ENCODE measurements at regions not wholly inside any gene's neighbourhood (a gene's known extent, or its start where the extent isn't known, plus 50 kb on each side); places are given as distances from the start of the nearest gene placed in this dataset.
"Not testable (repeated sequence)": the region's sequence is repeated elsewhere in the genome, so short reads cannot be mapped to it uniquely, and the experiment has no call there.

DNA sequence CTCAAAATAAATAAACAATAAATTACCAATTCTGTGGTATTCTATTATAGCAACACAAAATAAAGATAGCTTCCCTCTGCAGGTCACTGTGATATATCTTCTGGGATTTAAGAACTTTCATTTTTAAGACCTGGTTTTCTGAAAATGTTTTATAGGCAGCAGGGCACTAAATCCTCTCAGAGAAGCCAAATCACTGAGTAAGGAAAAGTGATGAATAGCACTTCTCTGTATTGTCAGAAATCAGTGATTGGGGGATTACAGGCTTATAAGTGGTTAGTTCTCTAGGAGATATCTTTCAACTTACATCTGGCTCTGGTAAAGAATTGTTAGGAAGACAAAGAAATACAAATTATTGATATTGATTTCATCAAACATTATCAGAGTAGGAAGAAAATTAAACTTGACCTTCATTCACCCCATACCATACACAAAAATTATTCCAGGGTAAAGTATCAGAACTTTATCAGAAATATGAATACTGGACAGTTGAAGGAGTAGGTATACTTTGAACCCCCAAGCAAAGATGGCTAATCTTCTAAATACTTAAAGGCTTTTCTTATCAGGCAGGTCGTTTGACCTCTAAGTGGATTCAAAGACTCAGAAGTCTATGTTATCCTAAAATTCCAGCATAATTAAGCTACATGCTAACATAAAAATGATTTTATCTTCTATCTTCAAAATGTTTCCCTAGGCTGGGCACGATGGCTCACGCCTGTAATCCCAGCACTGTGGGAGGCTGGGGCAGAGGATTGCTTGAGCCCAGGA is 81.6 kb upstream of the USP9X start:
- DNase-seq (ENCODE audit: low read depth): no peak

DNA sequence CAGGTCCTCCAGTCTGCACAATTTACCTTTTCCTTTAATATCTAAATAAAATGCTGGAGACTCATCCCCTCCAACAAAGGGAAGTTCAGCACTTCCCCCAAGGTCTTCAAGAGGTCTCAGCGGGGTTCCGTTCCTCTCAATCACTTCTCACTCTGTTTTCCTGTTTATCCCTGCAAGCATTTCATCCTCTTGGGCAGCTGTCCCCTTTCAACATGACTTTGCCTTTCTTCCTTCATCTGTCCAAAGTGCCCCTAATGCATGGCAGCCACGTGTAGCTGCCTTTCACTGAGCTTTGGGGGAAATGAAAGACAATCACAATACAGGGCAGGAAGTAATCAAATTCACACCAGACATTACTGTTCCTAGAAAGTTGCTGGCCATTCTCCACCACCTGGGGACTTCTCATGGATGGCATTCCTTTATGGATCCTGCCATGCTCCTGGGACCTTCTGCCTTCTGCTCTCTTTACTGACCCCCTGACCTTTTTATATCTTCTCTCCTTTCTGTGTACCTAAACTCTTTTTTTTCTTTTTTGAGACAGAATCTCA is 79.7 kb upstream of the USP9X start:
- no peak for DNase-seq (ENCODE audit: low read depth)

DNA sequence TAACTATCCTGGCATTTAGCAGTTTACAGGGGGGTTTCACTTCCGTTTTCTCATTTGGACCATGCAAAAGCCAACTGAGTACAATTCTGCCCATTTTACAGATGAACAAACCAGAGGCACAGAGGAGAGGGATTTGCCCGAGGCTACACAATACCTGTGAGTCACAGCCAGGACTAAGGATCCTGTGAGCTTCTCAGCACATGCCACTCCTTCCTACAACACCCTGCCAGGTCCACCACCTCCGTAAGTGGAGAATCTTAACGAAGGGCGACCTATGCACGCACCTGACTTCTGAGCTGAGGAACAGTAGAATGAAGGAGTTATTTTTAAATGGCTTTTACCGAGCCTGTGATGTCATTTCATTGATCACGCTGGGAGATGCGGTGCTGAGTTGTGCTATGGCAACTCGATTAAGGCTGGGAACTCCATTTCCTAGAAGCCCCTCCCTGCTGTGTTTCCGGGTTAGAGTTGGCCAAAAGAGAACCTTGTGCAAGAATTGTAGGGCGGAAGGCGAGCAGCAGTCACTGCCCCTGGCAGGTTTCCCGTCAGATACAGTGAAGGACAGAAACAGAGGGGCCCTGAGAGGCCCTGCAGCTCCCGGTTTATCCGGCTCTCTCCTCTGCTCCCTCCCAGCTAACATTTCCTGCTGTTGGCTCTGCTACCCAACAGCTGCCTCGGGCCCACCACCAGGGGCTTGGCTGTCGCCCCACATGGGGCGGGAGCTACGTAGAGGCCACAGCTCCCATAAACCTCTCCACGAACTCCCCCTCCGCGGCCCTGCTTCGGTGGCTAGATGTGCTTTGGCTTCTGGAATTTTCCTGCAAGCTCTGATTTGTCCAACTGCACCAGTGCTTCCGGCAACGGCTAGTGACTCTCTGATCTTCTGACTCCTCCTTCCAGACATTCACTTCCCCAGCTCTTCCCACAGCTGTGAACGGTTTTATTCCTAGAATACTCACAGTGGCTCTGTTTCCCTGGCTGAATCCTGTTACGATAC is 75.1 kb upstream of the USP9X start:
- DNase-seq (ENCODE audit: low read depth): peak; percentile 0

DNA sequence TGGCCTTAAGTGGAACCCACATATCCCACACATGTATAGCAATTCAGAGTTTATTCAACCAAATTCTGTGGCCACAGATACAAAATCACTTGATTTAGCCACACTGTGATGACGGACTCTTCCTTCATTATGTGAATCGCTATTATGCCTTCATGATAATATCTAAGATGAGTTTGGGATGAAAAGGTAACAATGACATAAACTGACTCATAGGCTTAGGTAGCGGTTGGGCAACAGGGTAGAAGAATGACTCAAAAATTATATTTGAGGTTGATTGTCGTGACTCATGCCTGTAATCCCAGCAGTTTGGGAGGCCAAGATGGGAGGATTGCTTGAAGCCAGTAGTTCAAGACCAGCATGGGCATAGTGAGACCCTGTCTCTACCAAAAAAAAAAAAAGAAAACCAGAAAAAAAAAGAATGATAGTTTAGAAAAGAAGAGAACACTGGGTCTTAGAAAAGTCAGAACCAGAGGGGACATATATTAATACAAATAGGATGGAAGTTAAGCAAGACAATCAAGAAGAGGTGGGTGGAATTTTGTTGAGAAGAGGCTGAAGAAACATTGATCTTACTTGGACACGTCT is 70.4 kb upstream of the USP9X start:
- no peak for DNase-seq (ENCODE audit: low read depth)

DNA sequence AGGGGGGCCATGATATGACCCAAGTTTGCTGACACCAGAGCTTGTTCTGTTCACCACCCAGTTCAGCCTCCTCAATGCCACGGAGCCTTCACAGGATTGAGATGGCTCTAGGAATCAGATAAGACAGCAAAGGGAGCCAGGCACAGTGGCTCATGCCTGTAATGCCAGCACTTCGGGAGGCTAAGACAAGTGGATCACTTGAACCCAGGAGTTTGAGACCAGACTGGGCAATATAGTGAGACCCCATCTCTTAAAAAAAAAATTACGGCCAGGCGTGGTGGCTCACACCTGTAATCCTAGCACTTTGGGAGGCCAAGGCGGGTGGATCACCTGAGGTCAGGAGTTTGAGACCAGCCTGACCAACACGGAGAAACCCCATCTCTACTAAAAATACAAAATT is 67.5 kb upstream of the USP9X start:
- not testable (repeated sequence) for DNase-seq (ENCODE audit: low read depth)

DNA sequence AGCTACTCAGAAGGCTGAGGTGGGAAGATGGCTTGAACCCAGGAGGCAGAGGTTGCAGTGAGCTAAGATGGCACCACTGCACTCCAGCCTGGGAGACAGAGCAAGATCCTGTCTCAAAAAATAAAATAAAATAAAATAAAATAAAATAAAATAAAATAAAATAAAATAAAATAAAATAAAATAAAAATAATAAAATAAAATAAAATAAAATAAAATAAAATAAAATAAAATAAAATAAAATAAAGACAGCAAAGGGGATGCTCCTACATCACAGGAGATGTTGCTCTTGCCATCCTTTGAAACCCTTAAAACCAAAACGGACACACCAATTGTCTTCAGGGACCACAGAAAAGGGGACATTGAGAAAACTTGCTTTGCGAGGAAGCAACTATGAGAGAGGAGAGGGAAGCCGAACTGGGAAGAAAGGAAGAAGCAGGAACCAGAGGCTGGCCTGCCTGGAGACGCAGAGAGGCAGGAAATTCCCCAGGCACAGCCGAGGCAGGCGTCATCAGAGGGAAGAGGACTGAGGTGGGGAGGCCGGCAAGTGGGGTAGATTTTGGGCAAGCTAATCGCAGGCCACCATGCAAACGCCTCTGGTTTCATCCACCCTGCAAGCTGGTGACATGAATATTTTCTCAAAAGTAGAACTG is 66.7 kb upstream of the USP9X start:
- not testable (repeated sequence) for DNase-seq (ENCODE audit: low read depth)

DNA sequence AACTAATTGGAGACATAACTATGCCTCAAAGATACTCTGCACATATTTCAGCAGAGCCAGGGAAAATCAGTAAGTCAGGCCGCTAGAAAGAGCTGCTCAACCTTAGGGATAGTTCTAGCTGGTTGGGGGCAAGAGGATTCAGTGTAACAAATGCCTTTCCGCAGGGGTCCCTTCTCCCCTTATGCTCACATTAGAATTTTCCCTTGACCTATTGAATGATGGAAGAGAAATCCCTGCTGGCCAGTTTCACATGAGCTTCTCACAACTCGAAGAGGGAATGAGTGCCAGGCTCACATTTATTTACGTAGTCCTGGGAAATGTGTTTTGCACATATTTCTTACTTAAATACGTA is 66.2 kb upstream of the USP9X start:
- no peak for DNase-seq (ENCODE audit: low read depth)

DNA sequence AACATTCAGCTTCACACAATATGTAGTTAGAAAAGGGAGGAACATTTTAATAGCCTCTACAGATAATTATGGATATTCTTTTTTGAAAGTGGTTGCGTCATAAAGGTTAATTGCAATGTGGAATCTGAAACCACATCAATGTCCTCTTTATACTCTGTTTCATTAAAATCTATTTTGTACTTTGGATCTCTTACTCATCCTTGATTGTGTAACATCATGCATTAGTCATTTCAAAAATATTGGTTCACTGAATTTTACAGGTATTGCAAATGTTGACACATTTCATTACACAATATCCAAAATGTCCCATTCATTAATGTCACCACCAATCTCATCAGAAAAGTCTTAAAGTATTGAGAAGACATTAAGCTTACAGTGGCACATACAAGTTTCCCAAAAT is 62.7 kb upstream of the USP9X start:
- no peak for DNase-seq (ENCODE audit: low read depth)

DNA sequence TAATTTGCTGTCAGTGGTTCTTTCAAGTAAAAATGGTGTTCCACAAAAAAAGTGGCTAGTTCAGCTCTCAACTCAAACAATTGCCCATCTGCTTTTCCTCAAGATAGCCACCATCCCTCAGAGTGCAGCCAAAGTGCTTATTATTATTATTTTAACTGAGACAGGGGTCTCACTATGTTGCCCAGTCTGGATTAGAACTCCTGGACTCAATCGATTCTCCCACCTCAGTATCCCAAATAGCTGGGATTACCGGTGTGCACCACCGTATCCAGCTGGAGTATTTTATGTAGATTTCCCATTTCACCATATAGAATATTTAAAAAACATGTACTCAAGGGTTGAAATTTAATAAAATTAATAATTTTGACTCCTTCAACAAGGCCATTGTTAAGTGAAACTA is 62.1 kb upstream of the USP9X start:
- DNase-seq (ENCODE audit: low read depth): no peak

DNA sequence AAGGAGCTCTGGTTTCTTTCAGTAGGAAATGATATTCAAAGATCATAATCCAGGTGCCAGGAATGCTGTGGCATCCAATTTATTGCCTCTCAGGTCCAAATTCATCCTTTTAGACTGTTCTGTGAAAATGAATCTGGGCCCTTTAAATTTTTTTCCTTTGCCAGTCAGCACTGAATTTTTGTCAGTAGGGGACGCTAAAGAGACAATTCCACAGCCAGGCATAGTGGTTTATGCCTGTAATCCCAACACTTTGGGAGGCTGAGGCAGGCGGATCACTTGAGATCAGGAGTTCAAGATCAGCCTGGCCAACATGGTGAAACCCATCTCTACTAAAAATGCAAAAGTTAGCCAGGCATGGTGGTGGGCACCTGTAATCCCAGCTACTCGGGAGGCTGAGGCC is 60.9 kb upstream of the USP9X start:
- not testable (repeated sequence) for DNase-seq (ENCODE audit: low read depth)

DNA sequence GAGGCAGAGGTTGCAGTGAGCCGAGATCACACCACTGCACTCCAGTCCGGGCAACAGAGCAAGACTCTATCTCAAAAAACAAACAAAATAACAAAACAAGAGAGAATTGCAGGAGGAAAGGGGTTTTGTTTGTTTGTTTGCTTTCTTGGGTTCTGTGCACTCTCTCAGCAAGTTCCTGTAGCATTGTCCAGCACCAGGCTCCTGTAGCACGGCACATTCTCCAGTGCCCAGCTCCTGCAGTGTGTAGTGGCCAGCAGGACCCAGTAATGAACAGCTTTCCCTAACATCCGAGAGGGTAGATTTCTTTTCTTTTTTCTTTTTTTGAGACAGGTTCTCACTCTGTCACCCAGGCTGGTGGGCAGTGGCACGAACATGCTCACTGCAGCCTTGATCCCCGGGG is 60.5 kb upstream of the USP9X start:
- no peak for DNase-seq (ENCODE audit: low read depth)

DNA sequence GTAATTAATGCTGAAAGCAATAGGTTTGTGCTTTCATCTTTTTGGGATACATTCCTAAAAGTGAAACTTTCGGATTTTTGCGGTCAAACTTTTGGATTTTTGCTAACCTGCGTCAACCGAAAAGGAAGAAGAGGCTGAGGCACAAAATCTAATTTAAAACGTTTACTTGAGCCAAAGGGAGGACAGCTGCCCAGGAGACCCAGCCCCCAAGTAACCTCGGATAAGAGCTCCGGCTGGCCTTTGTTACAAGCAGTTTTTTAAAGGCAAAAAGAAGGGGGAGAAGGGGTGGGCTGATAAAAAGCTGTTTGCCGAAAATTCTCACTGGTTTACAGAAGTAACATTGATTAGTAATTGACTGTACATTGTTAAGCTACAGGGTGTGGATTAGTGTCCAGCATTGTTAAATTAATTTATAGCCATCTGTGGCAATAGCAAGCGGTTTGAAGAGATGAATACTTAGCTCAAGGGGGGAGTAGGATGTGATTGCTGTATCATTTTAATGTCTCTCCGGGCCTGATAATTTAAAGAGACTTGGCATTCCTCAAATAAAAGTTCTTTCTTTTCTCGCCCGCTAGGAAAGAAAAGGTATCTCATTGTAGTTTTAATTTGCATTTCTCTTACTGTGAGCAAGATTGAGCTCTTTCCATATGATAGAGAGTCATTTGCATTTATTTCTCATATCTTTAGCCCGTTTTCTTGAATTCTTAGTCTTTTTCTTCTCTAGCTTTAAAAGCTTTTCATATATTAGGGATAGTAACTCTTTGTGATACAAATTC is 59.1 kb upstream of the USP9X start:
- DNase-seq (ENCODE audit: low read depth): no peak

DNA sequence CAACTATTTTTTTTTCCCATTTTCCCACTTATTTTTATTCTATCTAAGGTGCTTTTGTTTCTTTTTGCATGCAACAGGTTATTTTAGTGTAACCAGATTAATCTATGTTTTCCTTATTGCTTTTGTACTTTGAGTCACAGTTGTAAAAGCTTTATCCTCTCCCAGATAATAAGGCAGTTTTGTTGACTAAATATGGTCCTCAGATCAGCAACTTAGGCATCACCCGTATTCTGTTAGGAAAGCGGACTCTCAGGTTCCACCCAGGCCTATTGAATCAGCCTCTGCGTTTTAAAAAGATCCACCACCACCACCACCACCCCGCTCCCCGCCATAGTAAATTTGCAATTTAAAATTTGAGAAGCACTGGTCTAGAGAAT is 58.6 kb upstream of the USP9X start:
- DNase-seq (ENCODE audit: low read depth): no peak

DNA sequence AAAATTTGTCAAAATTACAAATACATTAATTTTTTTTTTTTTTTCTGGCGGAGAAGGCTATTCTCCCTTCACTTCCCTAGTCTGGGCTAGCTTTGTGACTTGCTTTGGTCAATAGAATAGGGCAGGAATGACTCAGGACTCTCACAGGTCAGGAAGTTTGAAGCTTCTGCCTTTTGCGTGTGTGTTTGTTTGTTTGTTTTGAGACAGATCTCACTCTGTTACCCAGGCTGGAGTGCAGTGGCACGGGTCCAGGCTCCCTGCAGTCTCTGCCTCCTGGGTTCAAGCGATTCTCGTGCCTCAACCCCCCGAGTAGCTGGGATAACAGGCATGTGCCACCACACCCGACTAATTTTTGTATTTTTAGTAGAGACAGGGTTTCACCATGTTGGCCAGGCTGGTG is 55.9 kb upstream of the USP9X start:
- no peak for DNase-seq (ENCODE audit: low read depth)

DNA sequence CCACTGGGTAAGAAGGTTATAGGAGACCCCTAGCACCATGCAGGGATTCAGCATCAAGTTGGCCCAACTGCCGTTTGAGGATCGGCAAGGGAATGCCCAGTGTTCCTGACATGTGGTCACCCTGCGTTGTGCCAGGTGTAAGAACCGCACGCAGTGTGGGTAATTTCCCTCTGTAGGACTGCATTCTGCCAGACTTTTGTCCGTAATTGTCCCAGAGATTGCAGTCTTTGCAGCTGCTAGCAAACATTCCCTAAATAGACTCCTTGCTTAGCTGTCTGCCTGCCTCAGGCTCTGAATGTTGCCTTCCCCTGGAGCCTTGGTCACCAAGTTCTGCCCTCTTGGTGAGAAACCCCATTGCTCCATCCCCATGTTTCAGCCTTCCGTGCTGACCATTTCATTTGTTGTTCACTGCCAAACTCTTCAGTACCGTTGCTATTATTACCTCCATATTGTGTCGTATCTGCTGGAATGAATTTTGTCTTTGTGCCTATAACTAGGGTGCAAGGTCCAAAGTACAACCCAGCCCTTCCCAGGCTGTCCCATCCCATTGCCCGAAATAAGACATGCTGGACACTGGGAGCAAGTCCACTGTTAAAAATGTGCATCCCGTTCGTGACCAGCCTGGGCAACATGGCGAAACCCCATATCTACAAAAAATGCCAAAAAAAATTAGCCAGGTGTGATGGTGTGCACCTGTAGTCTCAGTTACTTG is 53.8 kb upstream of the USP9X start:
- no peak for DNase-seq (ENCODE audit: low read depth)

DNA sequence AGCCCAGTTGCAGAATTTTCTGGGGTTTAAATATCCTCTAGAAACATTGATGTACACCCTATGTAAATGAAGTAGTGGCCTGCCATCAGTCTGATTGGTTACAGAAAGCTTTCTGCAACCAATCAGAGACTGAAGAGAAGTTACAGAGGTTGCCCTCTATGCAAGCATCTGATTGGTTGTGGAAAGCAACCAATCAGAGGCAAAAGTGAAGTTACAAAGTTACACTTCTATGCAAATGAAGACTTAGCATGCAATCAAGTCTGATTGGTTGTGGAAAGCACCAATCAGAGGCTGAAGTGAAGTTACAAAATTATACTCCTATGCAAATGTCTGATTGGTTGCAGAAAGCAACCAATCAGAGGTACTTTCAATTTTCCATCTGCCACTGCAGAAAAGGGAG is 51.9 kb upstream of the USP9X start:
- DNase-seq (ENCODE audit: low read depth): no peak

DNA sequence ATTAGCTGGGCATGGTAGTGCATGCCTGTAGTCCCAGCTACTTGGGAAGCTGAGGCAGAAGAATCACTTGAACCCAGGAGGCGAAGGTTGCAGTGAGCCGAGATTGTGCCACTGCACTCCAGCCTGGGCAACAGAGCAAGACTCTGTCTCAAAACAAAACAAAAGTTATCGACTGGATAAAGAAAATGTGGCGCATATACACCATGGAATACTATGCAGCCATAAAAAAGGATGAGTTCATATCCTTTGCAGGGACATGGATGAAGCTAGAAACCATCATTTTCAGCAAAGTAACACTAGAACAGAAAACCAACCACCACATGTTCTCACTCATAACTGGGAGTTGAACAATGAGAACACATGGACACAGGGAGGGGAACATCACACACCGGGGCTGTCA is 50.3 kb upstream of the USP9X start:
- not testable (repeated sequence) for DNase-seq (ENCODE audit: low read depth)

Data from stimulated activated CD8-positive, alpha-beta memory T cell treated with anti-CD3 and anti-CD28 coated beads, Interleukin-15, amount 100 ng/mL, for 1 hour (primary cell).